GM21825 (cell line): ENCODE measurements at regions not wholly inside any gene's neighbourhood (a gene's known extent, or its start where the extent isn't known, plus 50 kb on each side); places are given as distances from the start of the nearest gene placed in this dataset.

Source experiments
- ATAC-seq: cut with Tn5 transposase; IDR thresholded peaks from one replicate; pipeline ENCODE4 v1.9.1; 2021; ENCODE audit warnings: mild to moderate bottlenecking, moderate library complexity; ENCODE audit not compliant: unreplicated experiment

GRCh38 chr3:176574786-176575185 lies 622.5 kb downstream of the TBL1XR1 start:
- no peak for ATAC-seq

GRCh38 chr3:176571926-176572325 lies 625.4 kb downstream of the TBL1XR1 start:
- no peak for ATAC-seq

GRCh38 chr3:176570992-176571391 lies 626.3 kb downstream of the TBL1XR1 start:
- no peak for ATAC-seq

GRCh38 chr3:176568189-176568588 lies 629.1 kb downstream of the TBL1XR1 start:
- no peak for ATAC-seq

- ATAC-seq: no peak
These were observed 630.5 kb downstream of the TBL1XR1 start for GRCh38 chr3:176566757-176567156.

GRCh38 chr3:176562331-176562730 lies 635.0 kb downstream of the TBL1XR1 start:
- no peak for ATAC-seq

- ATAC-seq: no peak
These were observed 635.5 kb downstream of the TBL1XR1 start for GRCh38 chr3:176561826-176562225.

- no peak for ATAC-seq
These were observed 642.3 kb downstream of the TBL1XR1 start for GRCh38 chr3:176554791-176555654.

- no peak for ATAC-seq
These were observed 643.0 kb downstream of the TBL1XR1 start for GRCh38 chr3:176554264-176554663.

- ATAC-seq: no peak
These were observed 670.3 kb downstream of the TBL1XR1 start for GRCh38 chr3:176526942-176527341.

GRCh38 chr3:176526225-176526624 lies 671.1 kb downstream of the TBL1XR1 start:
- no peak for ATAC-seq

- ATAC-seq: no peak
These were observed 674.2 kb downstream of the TBL1XR1 start for GRCh38 chr3:176523114-176523513.

- no peak for ATAC-seq
These were observed 674.8 kb downstream of the TBL1XR1 start for GRCh38 chr3:176522436-176522835.

GRCh38 chr3:176521531-176522175 lies 675.6 kb downstream of the TBL1XR1 start:
- no peak for ATAC-seq

- ATAC-seq: no peak
These were observed 683.0 kb downstream of the TBL1XR1 start for GRCh38 chr3:176514297-176514696.

GRCh38 chr3:176513604-176514003 lies 683.7 kb downstream of the TBL1XR1 start:
- no peak for ATAC-seq

- ATAC-seq: no peak
These were observed 685.2 kb downstream of the TBL1XR1 start for GRCh38 chr3:176512037-176512436.

GRCh38 chr3:176510097-176510496 lies 687.2 kb downstream of the TBL1XR1 start:
- ATAC-seq: no peak

GRCh38 chr3:176505878-176506621 lies 691.2 kb downstream of the TBL1XR1 start:
- ATAC-seq: no peak

GRCh38 chr3:176491084-176491483 lies 706.2 kb downstream of the TBL1XR1 start:
- ATAC-seq: no peak

GRCh38 chr3:176490357-176490756 lies 706.9 kb downstream of the TBL1XR1 start:
- ATAC-seq: no peak

GRCh38 chr3:176479248-176479647 lies 718.0 kb downstream of the TBL1XR1 start:
- ATAC-seq: no peak
